Adrenal gland (tissue), 9 donors: ENCODE measurements at regions not wholly inside any gene's neighbourhood (a gene's known extent, or its start where the extent isn't known, plus 50 kb on each side); places are given as distances from the start of the nearest gene placed in this dataset.
"Not testable (repeated sequence)": the region's sequence is repeated elsewhere in the genome, so short reads cannot be mapped to it uniquely, and the experiment has no call there.

ENCODE experiments used
- DNase-seq, 7 donors: peaks; one replicate each; pipeline ENCODE4 v3.0.0-alpha.2; 2019 to 2020
- H3K27ac ChIP-seq, 5 donors: fragments of 200-600 bp; sonication (generic) in 4 of 5; 1 replicate in 3 of 5; 2 replicates in 2 of 5; pipeline versions ENCODE4 v1.5.1 to v1.8.0; 2016 to 2020; ENCODE audit warnings: mild to moderate bottlenecking in 1 of 5
- H3K27me3 ChIP-seq: fragments of 200-600 bp; 2 replicates; pipeline ENCODE4 v1.8.0; 2021
- H3K36me3 ChIP-seq, 2 donors: fragments of 200-600 bp; replicated peaks in 1 of 2; 1 replicate in 1 of 2; 2 replicates in 1 of 2; pipeline versions ENCODE4 v1.5.1 to v1.8.0; 2018 to 2022
- H3K4me1 ChIP-seq, 2 donors: fragments of 200-600 bp; replicated peaks in 1 of 2; 1 replicate in 1 of 2; 2 replicates in 1 of 2; pipeline versions ENCODE4 v1.5.1 to v1.8.0; 2018 to 2021
- H3K4me3 ChIP-seq, 4 donors: fragments of 200-600 bp; sonication (generic) in 3 of 4; one replicate each; pipeline ENCODE4 v1.5.1; 2016 to 2018
- H3K9me3 ChIP-seq, 3 donors: fragments of 200-600 bp; sonication (generic) in 1 of 3; replicated peaks in 1 of 3; 1 replicate in 2 of 3; 2 replicates in 1 of 3; pipeline versions ENCODE4 v1.5.1 to v1.8.0; 2016 to 2021
- CTCF ChIP-seq, 6 experiments: fragments of 450-650 bp in 4 of 6; fragments of 200-600 bp in 2 of 6; sonication (generic) in 1 of 6; IDR thresholded peaks; 1 replicate in 5 of 6; 2 replicates in 1 of 6; pipeline versions ENCODE4 v1.5.1 to v1.8.0; 2016 to 2021; ENCODE audit warnings: antibody characterized with exemption in 6 of 6, mild to moderate bottlenecking in 2 of 6, moderate library complexity in 1 of 6
- POLR2A ChIP-seq, 2 donors: fragments of 450-650 bp; IDR thresholded peaks; one replicate each; pipeline ENCODE4 v1.6.1; 2017; ENCODE audit warnings: antibody characterized with exemption in 2 of 2, mild to moderate bottlenecking in 2 of 2, moderate library complexity in 1 of 2
- WGBS, 4 donors: extraction: QIAGEN DNeasy Blood & Tissue Kit in 2 of 4; methylation state at CpG; one replicate each; pipeline versions ENCODE4 v1.1.5 to v1.1.7; 2013 to 2017; 5-methylcytosine and 5-hydroxymethylcytosine counted together
- intact Hi-C, 2 donors: fragments of 100-400 bp; cut with DNase I; formaldehyde crosslinking; loops; one replicate each; pipeline versions ENCODE4 v1.14.1 to v1.15.0; 2022 to 2023
- donor health status: healthy with polysubstance abuse.
- donor health status: Bipolar disorder and iron deficiency.
- donor health status: DM: yes; HTN: yes; CAD: no.
- donor health status: DM: no; HTN: no; CAD: no.
- donor health status: DM: no; HTN: no; CAD: no.

- Histone ChIP-seq H3K36me3 (no peaks in the 10 kb centered on the region), H3K4me1 (no peaks in the 10 kb centered on the region), H3K27me3 (no peaks in the 10 kb centered on the region), H3K27ac (no peak overlapping the region), H3K4me3 (no peak overlapping the region), H3K9me3 (no peaks in the 10 kb centered on the region)
- 73 to 86% (median 79%) methylated on average over 4 of the region's 4 CpGs for WGBS, 4 donors
- TF ChIP-seq CTCF (IDR thresholded peaks at IDR 0.05) = no peak
- TF ChIP-seq POLR2A (IDR thresholded peaks at IDR 0.05) = no peak
- no peak for DNase-seq
- intact Hi-C loops = no loop called here
Observed at GRCh38 chr1:30135698-30136097, 587.7 kb downstream of the MATN1 start.

GRCh38 chr1:30134466-30135217, 588.7 kb downstream of the MATN1 start:
- no peak overlapping the region for H3K27ac ChIP-seq
- H3K27me3 ChIP-seq = no peaks in the 10 kb centered on the region
- peak in 1 of 7 donors; percentile 11 for DNase-seq
- intact Hi-C loops = no loop called here
- no peak for TF ChIP-seq POLR2A (IDR thresholded peaks at IDR 0.05)
- TF ChIP-seq CTCF (IDR thresholded peaks at IDR 0.05) = no peak
- no peaks in the 10 kb centered on the region for H3K36me3 ChIP-seq
- no peak overlapping the region for H3K4me3 ChIP-seq
- H3K4me1 ChIP-seq = no peaks in the 10 kb centered on the region
- H3K9me3 ChIP-seq = no peaks in the 10 kb centered on the region
- 65 to 83% (median 69%) methylated on average over 15 to 18 of the region's 18 CpGs for WGBS, 4 donors

GRCh38 chr1:30133414-30134055, 589.9 kb downstream of the MATN1 start:
- no peak overlapping the region for H3K27ac ChIP-seq
- no peaks in the 10 kb centered on the region for H3K9me3 ChIP-seq
- WGBS, 4 donors = 70 to 80% (median 75%) methylated on average over 5 to 6 of the region's 6 CpGs
- no peaks in the 10 kb centered on the region for H3K27me3 ChIP-seq
- no peaks in the 10 kb centered on the region for H3K36me3 ChIP-seq
- DNase-seq = no peak
- intact Hi-C loops = no loop called here
- TF ChIP-seq POLR2A (IDR thresholded peaks at IDR 0.05) = no peak
- no peak for TF ChIP-seq CTCF (IDR thresholded peaks at IDR 0.05)
- no peaks in the 10 kb centered on the region for H3K4me1 ChIP-seq
- no peak overlapping the region for H3K4me3 ChIP-seq

GRCh38 chr1:30132602-30133286, 590.6 kb downstream of the MATN1 start:
- Histone ChIP-seq H3K4me1 (no peaks in the 10 kb centered on the region), H3K27me3 (no peaks in the 10 kb centered on the region), H3K27ac (no peak overlapping the region), H3K9me3 (no peaks in the 10 kb centered on the region), H3K36me3 (no peaks in the 10 kb centered on the region), H3K4me3 (no peak overlapping the region)
- DNase-seq = no peak
- intact Hi-C loops = no loop called here
- WGBS, 4 donors = 63 to 85% (median 82%) methylated on average over 6 to 10 of the region's 10 CpGs
- TF ChIP-seq POLR2A (IDR thresholded peaks at IDR 0.05) (no peak), CTCF (IDR thresholded peaks at IDR 0.05) (no peak)

- intact Hi-C loops, DNase-seq, H3K27me3 ChIP-seq, H3K4me1 ChIP-seq, H3K27ac ChIP-seq, H3K36me3 ChIP-seq, H3K9me3 ChIP-seq, H3K4me3 ChIP-seq: not testable (repeated sequence)
- 36 to 62% (median 57%) methylated on average over 1 to 2 of the region's 2 CpGs for WGBS, 4 donors
Observed at GRCh38 chr1:30130566-30130965, 592.8 kb downstream of the MATN1 start.
